ENCODE measurements at regions not wholly inside any gene's neighbourhood (a gene's known extent, or its start where the extent isn't known, plus 50 kb on each side); places are given as distances from the start of the nearest gene placed in this dataset.

GRCh38 chr2:67295851-67296250 lies 101.3 kb upstream of the ETAA1 start:
- no peak overlapping the region for H3K4me3 Mint-ChIP-seq (ENCODE audit: low read depth)
- no peaks in the 10 kb centered on the region for H3K27me3 Mint-ChIP-seq
- no peak for DNase-seq (ENCODE audit: low spot score, unreplicated experiment)
- TF ChIP-seq CTCF (IDR thresholded peaks at IDR 0.05; ENCODE audit: unreplicated experiment) = no peak
- no peak overlapping the region for H3K27ac Mint-ChIP-seq
- peaks cover 13% of the 10 kb centered on the region for H3K4me1 Mint-ChIP-seq (ENCODE audit: low read depth)
- no peaks in the 10 kb centered on the region for H3K36me3 Mint-ChIP-seq (ENCODE audit: insufficient read depth)
- H3K9me3 Mint-ChIP-seq (ENCODE audit: low read depth) = no peaks in the 10 kb centered on the region

GRCh38 chr2:67304300-67304890 lies 92.7 kb upstream of the ETAA1 start:
- Mint-ChIP-seq H3K27ac (no peak overlapping the region), H3K4me3 (ENCODE audit: low read depth) (no peak overlapping the region), H3K4me1 (ENCODE audit: low read depth) (no peaks in the 10 kb centered on the region), H3K27me3 (no peaks in the 10 kb centered on the region), H3K36me3 (ENCODE audit: insufficient read depth) (no peaks in the 10 kb centered on the region), H3K9me3 (ENCODE audit: low read depth) (no peaks in the 10 kb centered on the region)
- DNase-seq (ENCODE audit: low spot score, unreplicated experiment) = no peak
- no peak for TF ChIP-seq CTCF (IDR thresholded peaks at IDR 0.05; ENCODE audit: unreplicated experiment)

GRCh38 chr2:67309281-67309680 lies 87.9 kb upstream of the ETAA1 start:
- Mint-ChIP-seq H3K27me3 (no peaks in the 10 kb centered on the region), H3K36me3 (ENCODE audit: insufficient read depth) (no peaks in the 10 kb centered on the region), H3K9me3 (ENCODE audit: low read depth) (no peaks in the 10 kb centered on the region), H3K4me3 (ENCODE audit: low read depth) (no peak overlapping the region), H3K4me1 (ENCODE audit: low read depth) (peaks cover 10% of the 10 kb centered on the region), H3K27ac (no peak overlapping the region)
- no peak for TF ChIP-seq CTCF (IDR thresholded peaks at IDR 0.05; ENCODE audit: unreplicated experiment)
- no peak for DNase-seq (ENCODE audit: low spot score, unreplicated experiment)

GRCh38 chr2:67311536-67311935 lies 85.6 kb upstream of the ETAA1 start:
- Mint-ChIP-seq H3K4me3 (ENCODE audit: low read depth) (no peak overlapping the region), H3K4me1 (ENCODE audit: low read depth) (peaks cover 10% of the 10 kb centered on the region), H3K27ac (no peak overlapping the region), H3K9me3 (ENCODE audit: low read depth) (no peaks in the 10 kb centered on the region), H3K36me3 (ENCODE audit: insufficient read depth) (no peaks in the 10 kb centered on the region), H3K27me3 (no peaks in the 10 kb centered on the region)
- DNase-seq (ENCODE audit: low spot score, unreplicated experiment) = no peak
- TF ChIP-seq CTCF (IDR thresholded peaks at IDR 0.05; ENCODE audit: unreplicated experiment) = no peak

- H3K9me3 Mint-ChIP-seq (ENCODE audit: low read depth) = no peaks in the 10 kb centered on the region
Measured at GRCh38 chr2:67312871-67313270, 84.3 kb upstream of the ETAA1 start.

More at GRCh38 chr2:67312871-67313270, 84.3 kb upstream of the ETAA1 start:
- peaks cover 12% of the 10 kb centered on the region for H3K4me1 Mint-ChIP-seq (ENCODE audit: low read depth)
- no peaks in the 10 kb centered on the region for H3K27me3 Mint-ChIP-seq
- no peak for DNase-seq (ENCODE audit: low spot score, unreplicated experiment)
- H3K36me3 Mint-ChIP-seq (ENCODE audit: insufficient read depth) = no peaks in the 10 kb centered on the region
- no peak overlapping the region for H3K27ac Mint-ChIP-seq
- no peak overlapping the region for H3K4me3 Mint-ChIP-seq (ENCODE audit: low read depth)
- no peak for TF ChIP-seq CTCF (IDR thresholded peaks at IDR 0.05; ENCODE audit: unreplicated experiment)
